ENCODE measurements at regions not wholly inside any gene's neighbourhood (a gene's known extent, or its start where the extent isn't known, plus 50 kb on each side); places are given as distances from the start of the nearest gene placed in this dataset.

DNA sequence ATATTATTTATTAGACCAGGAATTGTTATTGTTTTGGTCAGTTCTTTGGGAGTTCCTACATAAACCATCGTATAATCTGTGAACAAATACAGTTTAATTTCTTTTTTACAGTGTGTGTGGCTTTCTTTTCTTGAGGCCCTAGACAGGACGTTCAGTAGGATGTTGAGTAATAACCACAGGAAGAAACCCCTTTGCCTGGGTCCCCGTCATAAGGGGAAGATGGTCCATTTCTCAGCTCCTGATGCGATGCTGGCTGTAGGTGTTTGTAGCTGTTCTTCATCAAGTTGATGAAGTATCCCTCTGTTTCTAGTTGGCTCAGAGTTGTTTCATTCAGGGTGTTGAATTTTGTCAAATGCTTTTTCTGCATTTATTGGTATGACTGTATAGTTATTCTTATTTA lies 219.7 kb upstream of the ADARB2 start:
- DNase-seq (ENCODE audit: low read depth in 2 of 2): no peak

DNA sequence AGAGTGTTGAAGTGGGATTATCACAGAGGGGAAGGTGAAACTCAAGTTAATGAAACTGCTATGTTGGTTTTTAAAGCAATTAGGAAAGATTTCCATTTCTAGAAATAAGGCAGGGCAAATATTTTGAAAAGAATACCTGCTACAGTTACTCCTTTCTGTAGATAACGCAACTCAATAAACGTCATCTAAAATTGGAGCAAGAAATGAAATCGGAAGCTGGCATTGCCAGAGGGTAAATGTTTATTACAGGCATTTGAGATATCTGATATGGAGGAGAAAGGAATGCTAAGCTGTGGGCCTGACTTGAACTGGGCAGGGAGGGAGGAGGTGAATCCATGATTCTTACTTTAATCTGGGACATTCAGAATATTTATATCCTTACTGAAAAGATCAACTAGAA lies 217.0 kb upstream of the ADARB2 start:
- DNase-seq (ENCODE audit: low read depth in 2 of 2): no peak

DNA sequence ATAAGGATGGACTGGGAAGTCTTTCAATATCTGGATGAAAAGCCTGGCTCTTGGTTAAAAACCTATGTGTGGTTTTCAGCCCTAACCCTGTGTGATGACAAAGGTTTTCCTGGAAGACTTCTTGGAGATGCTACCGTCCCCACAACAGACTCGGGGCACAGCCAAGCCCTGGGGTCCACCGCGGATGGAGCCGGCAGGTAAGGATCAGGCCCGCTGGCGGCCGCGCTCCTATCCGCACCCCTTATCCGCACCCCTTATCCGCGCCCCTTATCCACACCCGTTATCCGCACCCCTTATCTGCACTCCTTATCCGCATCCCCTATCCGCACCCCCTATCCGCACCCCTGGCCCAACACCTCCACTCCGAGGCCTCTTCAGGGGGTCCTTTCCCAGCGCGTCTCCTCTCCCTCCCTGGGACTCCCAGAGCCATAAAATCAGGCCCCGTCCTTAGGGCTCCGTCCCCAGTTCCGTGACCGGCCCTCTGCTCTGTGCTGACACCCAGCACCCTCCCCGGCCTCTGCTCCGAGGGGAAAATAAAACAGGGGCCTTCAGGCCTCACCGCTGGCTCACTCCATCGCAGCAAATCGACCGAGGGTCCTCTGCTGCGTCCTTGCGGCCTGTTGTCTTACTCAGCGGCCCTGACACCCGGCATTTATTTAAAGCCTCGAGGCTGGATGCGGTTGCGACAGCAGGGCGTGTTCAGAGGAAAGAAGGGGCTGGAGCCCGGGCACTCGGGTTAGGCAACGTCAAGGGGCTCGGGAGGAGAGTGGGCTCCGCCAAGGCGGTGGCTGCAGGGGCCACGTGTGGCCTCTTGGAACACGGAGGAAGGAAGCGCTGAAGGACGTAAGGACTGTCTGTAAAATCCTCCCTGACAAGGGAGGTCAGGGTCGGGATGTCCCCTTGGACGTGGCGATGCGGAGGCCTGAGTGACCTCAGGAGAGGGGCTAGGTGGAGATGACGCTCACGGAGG lies 215.1 kb upstream of the ADARB2 start:
- DNase-seq (ENCODE audit: low read depth in 2 of 2): no peak

DNA sequence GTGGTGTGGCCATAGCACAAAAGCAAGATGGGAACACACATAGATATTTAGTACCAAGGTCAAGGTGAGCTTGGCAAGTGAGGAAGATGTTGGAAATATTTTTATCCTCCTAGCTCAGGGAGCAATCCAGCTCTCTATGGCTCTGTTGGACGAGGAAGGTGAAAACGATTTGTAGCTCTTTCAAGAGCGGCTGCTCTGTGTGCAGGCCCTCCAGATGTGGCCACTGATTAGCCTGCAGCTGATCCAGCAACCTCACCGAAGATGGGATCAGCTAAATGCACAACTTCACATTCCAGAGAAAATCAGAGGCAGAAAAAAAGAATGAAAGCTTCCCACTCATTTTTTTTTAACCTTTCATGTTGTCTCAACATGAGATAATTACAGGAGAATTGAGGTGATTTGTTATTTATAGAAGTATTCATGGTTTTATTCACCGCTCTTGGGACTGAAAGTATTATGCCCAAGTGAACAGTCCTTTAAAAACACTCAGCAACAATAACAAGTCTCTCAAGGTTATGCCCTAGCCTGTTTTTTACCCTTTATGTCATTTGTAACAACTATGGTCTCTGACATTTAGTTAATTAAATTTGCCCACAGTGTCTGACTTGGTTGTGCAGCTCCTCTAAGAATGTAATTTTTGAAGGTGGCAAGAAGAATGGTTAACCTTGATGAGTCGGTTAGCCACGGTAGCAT lies 213.6 kb upstream of the ADARB2 start:
- no peak for DNase-seq (ENCODE audit: low read depth in 2 of 2)

DNA sequence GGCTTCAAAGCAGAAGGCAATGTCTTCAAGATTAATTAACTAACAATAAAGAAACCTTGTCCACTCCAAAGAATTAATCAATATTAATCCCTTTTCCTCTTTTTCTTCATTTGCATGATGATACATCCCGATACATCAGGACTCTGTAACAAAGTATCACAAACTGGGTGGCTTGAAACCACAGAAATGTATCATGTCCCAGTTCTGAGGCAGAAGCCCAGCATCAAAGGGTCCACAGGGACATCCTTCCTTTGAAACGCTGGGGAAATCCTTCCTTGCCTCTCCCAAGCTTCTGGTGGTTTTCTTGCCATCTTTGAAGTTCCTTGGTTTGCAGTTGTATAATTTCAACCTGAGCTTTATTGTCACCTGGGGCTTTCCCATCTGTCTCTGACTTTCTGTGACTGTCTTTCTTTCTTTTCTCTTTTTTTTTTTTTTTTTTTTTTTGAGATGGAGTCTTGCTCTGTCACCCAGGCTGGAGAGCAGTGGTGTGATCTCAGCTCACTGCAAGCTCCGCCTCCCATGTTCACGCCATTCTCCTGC lies 210.2 kb upstream of the ADARB2 start:
- DNase-seq (ENCODE audit: low read depth in 2 of 2): no peak

DNA sequence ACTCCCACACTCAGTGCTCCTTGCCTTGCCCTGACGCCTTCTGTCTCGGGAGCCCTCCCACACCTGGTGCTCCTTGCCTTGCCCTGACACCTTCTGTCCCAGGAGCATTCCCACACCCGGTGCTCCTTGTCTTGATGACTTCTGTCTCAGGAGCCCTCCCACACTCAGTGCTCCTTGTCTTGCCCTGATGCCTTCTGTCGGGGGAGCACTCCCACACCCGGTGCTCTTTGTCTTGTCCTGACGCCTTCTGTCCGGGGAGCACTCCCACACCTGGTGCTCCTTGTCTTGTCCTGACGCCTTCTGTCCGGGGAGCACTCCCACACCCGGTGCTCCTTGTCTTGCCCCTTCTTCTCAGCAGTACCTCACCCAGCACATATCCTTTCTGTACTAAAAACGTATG lies 207.2 kb upstream of the ADARB2 start:
- no peak for DNase-seq (ENCODE audit: low read depth in 2 of 2)

DNA sequence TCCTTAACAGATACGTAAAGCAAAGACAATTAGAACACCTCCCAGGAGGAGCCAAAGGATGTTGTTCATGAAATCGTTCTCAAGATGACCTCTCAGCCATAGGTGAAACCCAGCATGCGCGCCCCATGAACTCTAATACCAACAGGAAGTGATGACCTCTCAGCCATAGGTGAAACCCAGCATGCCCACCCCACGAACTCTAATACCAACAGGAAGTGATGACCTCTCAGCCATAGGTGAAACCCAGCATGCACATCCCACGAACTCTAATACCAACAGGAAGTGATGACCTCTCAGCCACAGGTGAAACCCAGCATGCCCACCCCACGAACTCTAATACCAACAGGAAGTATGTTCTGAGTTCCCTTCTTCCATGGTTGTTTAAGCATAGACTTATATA lies 205.2 kb upstream of the ADARB2 start:
- DNase-seq (ENCODE audit: low read depth in 2 of 2): no peak

DNA sequence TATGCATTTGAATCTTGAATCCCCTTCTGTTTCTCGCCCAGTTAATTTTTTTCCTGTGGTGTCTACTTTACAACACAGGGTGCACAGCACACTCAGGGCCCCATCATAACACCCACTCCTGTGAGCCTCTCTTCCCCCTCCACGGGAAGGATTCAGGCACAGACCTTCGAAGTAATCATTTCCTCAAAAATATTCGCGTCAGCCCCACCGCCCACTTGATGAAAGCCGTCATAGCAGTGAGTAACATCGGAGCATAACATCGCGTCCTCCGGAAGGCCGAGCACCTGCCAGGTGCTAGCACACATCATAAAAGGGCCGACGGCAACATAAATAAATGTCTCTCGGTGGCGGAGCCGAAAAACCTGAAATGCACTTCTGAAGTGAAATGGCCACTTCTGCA lies 201.7 kb upstream of the ADARB2 start:
- DNase-seq (ENCODE audit: low read depth in 2 of 2): no peak

DNA sequence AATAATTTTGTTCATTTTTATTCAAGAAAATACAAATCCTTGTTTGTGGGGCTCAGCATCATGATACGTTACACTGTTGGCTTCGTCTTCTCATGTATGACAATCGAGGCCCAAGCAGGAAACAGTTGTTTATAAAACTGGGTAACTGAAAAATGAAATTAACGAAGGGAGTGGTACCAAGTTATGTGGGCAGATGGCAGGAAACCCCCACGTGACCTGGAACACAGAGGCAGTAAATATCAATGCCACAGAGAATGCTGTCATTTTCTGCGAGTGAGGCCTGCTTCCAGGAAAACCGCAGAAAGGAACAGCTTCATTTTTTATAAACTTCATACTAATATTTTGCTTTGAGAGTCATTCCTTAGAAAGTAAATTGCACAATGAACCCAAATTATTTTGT lies 201.0 kb upstream of the ADARB2 start:
- no peak for DNase-seq (ENCODE audit: low read depth in 2 of 2)

DNA sequence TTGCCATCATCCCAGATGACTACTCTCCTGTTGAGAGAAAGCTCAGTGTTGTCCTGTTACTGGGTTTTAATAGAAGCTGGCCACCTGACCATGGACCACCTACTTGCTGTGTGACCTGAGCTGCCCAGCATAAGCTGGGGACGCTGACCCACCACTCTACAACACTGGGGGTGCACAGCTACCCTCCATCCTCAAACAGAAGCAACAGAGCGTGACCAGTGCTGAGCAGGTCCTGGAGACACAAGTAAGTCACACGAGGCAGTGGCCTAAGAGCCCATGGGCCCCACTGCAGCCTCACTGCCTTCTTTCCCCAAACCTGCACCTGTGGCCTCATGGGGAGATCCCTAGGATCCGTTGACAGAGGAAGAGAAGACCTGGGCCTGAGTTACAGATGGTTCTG lies 198.6 kb upstream of the ADARB2 start:
- DNase-seq (ENCODE audit: low read depth in 2 of 2): no peak

DNA sequence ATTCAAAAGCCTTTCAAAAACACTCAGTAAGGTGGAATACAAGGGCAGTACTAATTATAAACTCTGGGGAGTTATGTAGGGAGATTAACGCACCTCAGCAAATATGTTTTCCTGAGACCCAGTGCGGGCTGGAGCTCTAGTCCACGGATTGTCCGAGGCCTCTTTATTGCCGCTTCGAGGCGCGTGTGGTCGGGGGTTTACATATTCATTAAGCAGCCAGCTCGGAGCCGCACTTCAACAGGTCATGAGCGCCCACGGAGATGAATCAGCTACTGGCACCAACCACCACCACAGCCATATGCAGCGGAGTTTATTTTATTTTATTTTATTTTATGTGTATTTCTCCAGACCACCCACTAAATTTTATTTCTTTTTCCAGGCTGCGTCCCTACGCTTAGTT lies 195.9 kb upstream of the ADARB2 start:
- DNase-seq (ENCODE audit: low read depth in 2 of 2): no peak

DNA sequence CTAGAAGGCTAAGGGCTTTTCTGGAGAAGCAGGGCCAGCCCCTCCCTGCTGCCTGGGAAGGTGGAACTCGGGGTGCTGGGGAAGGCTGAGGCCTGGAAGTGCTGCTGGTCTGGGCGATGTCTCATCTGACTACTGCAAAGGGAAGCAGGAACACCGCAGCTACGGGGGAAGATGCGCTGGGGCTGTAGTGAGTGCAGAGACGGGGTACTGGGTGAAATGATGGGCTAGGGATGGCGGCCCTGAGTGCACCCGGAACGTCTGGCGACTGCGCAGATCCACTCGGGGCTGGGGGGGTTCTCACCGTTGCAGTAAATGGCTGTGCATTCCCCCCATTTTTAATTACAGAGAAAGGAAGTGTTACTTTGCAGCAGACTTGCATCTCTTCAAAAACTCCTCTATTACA lies 195.4 kb upstream of the ADARB2 start:
- no peak for DNase-seq (ENCODE audit: low read depth in 2 of 2)

DNA sequence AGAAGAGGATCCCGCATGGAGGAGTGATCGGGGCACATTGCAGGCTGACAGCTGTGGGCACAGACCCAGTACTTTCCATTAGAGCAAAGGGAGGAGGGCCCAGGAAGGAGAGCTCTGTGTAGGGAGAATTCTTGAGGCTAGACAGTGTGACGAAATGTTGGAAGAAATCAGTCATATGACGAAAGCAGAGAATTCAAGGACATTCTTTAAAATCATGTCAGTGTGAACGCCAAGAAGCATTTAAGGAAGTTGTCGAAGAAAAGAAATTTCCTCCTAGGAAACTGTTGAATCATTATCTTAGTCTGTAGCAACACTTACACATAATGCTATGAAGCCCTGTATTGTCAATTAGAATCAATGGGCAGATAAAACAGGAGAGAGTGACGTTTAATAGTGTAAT lies 191.3 kb upstream of the ADARB2 start:
- DNase-seq (ENCODE audit: low read depth in 2 of 2): no peak

DNA sequence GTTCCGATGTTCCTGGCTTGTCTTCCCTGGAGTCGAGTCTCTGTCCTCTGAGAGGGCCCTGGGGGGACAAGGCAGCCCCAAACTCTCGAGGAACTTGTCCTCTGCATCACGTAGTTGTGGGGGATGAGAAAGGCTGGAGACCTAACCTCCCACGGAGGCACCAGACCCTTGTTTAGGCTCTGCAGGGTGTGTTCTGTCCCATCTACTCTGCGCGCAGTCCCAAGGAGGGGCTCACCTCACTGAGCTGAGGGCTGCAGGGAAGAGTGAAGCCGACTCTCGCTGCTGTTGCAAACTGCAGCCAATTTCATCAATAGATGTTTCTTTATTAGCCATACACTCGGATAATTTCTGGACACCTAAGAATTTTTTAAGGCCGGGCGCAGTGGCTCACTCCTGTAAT lies 186.7 kb upstream of the ADARB2 start:
- DNase-seq (ENCODE audit: low read depth in 2 of 2): no peak

DNA sequence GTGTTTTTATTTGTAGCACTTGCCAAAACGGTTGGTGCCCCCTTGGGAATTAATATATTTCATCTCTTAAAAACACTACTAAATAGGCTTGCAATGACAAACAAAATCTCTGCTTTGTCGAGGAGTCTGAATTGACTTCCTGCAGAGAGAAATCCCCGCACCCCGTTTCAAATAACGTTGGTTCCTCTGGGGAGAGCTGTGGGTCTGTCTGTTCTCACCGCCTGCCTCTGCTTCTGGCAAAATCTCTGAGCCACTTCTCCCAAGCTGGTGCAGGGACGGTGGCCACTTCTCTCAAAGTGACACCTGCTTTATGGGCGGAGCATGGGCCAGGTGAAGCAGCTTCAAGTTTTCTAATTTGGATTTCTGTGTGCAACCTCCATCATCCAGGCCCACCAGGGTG lies 186.3 kb upstream of the ADARB2 start:
- DNase-seq (ENCODE audit: low read depth in 2 of 2): no peak

DNA sequence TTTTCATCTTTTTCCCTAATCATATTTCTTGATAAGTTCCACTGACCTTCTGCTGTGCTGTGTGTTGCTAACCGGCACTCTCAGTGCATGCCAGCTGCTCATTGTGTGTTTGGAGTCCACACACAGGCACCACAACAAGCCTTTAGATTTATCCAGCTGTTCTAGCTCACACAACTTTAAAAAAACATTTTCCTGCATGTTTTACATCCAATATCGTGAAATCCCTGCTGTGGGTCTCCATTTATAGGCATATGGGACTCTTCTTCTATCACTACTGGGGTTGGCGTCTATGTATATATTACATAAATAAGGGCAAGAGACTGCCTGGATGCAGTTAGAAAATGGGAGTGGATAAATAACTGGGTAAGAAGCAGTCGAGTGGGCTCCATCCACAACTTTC lies 183.6 kb upstream of the ADARB2 start:
- no peak for DNase-seq (ENCODE audit: low read depth in 2 of 2)

DNA sequence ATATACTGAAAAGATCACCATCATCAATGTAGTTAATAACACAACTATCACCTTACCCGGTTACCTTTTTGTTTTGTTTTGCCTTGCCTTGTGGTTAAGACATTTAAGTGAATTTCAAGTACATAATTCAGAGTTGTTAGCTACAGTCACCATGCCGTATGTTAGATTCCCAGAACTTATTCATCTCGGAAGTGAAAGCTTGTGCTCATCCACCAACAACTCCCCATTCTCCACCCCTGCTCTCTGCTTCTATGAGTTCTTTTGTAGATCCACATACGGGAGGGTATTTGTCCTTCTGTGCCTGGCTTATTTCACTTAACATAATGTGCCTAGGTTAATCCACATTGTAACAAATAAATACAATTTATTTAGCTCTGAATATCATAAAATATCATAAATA lies 182.8 kb upstream of the ADARB2 start:
- no peak for DNase-seq (ENCODE audit: low read depth in 2 of 2)

DNA sequence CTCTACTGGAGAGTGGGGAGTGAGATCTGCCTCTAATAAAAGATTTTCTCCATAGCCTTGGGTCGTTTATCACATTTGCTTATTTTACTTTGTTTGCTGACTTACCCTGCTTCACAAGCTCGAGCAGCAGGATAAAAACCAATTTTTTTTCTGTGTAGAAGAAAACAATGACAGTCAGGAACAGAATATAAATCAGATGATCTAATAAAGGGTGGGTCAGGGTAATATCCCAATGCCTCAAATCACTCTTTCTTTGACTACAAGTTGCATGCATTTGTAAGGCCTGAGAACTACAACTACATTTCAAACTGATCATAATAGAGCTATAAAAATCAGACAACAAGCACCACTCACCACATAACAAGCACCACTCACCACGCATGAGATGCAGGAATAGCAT lies 174.4 kb upstream of the ADARB2 start:
- DNase-seq (ENCODE audit: low read depth in 2 of 2): no peak

DNA sequence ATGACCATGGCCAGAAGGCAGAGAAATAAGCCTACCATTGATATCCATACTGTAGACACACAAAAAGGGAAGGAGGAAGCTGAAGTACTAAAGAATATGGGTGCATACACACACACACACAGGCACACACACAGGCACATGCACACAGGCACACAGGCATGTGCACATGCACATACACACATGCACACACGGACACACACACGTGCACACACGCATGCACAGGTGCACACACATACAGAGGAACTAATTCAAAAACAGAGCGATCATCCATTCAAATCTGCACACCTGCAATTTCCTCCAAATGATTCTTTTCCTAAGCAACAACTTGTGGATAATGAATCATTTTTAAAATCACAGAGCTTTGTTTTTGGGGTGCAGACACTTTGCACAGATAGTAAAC lies 166.7 kb upstream of the ADARB2 start:
- DNase-seq (ENCODE audit: low read depth in 2 of 2): no peak

DNA sequence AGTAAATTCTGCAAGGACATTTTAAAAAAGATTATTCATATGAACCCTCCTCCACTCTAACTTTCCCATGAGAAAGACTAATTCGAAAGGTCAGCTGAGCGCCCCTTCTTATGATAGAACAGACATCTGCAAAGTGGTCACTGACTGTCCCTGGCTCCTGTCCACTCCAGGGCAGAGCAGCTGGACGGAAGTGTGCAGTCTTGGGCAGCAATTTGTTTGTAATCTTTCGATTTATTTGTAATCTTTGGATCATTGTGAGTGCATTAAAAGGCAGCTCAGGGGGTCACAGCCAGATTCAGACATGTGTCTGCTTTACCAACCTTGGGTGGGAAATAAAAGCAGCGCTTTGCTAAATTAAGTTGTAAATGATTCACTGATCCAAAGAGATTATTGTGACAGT lies 158.8 kb upstream of the ADARB2 start:
- no peak for DNase-seq (ENCODE audit: low read depth in 2 of 2)

DNA sequence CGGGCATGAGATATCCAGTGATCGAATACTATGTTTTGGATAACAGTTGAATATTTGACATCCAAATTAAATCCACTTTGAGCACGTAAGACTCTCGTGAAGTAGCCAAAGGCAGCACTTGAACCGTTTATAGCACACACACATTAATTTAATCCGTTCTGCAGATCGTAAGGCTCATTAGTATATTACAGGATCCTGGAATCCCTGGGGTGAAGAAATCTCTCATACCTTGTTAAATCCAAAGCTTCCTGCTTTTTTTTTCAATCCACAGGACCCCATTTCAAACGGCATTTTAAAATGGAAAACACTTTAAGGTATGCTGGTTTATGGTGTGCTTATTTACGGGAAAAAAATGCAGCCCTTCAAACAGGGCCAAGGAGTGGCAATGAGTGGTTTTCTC lies 158.4 kb upstream of the ADARB2 start:
- DNase-seq (ENCODE audit: low read depth in 2 of 2): no peak

DNA sequence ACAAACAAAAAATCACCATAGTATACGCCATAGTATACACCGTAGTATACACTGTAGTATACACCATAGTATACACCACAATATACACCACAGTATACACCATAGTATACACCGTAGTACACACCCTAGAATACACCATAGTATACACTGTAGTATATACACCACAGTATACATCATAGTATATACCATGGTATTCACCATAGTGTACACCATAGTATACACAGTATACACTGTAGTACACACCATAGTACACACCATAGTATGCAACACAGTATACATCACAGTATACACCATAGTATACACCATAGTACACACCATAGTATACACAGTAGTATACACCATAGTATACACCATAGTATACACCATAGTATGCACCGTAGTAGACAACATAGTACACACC lies 157.6 kb upstream of the ADARB2 start:
- no peak for DNase-seq (ENCODE audit: low read depth in 2 of 2)

DNA sequence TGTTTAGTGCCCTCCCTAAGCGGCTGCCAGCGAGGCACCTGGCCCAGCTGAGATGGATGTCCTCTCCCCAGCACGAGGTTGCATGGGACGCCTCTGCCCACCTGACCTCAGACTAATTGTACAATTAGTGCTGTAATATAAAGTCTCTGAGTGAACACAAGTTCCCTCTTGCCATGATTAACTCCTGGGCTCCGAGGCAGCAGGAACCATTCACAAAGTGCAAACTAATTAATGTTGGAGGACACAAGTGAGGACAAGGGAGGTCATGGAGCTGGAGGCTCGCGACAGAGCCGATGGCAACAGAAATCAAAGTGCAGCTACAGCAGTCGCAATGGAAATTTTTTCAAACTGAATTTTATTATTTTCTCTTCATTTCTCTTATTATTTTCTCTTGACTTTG lies 156.6 kb upstream of the ADARB2 start:
- DNase-seq (ENCODE audit: low read depth in 2 of 2): no peak
